Mucosa of rectum (tissue), 2 donors: ENCODE measurements at regions not wholly inside any gene's neighbourhood (a gene's known extent, or its start where the extent isn't known, plus 50 kb on each side); places are given as distances from the start of the nearest gene placed in this dataset.

Source experiments
- H3K27ac ChIP-seq, 2 donors: one replicate each; pipeline ENCODE4 v1.7.0; 2013; ENCODE audit warnings: inconsistent platforms in 2 of 2, low read depth in 2 of 2, low read length in 2 of 2
- H3K27me3 ChIP-seq, 2 donors: one replicate each; pipeline ENCODE4 v1.7.0; 2013; ENCODE audit warnings: low read length in 2 of 2; ENCODE audit not compliant: control insufficient read depth in 2 of 2, insufficient read depth in 2 of 2
- H3K36me3 ChIP-seq, 2 donors: one replicate each; pipeline ENCODE4 v1.7.0; 2013; ENCODE audit warnings: low read length in 2 of 2; ENCODE audit not compliant: control insufficient read depth in 2 of 2, insufficient read depth in 2 of 2
- H3K4me1 ChIP-seq, 2 donors: one replicate each; pipeline ENCODE4 v1.7.0; 2013; ENCODE audit warnings: low read length in 2 of 2, mild to moderate bottlenecking in 1 of 2; ENCODE audit not compliant: control insufficient read depth in 2 of 2, insufficient read depth in 2 of 2
- H3K4me3 ChIP-seq, 2 donors: one replicate each; pipeline ENCODE4 v1.7.0; 2013; ENCODE audit warnings: low read length in 2 of 2
- H3K9ac ChIP-seq, 2 donors: one replicate each; pipeline ENCODE4 v1.7.0; 2013; ENCODE audit warnings: low read length in 2 of 2, low read depth in 1 of 2, mild to moderate bottlenecking in 1 of 2
- H3K9me3 ChIP-seq, 2 donors: one replicate each; pipeline ENCODE4 v1.7.0; 2013; ENCODE audit warnings: low read length in 2 of 2; ENCODE audit not compliant: control insufficient read depth in 2 of 2
- donor health status: healthy.
- donor health status: Normal muscosa, but diverticular disease.

- H3K9me3 ChIP-seq = no peaks in the 10 kb centered on the region
- no peak overlapping the region for H3K4me3 ChIP-seq
- no peak overlapping the region for H3K9ac ChIP-seq
- H3K27me3 ChIP-seq = no peaks in the 10 kb centered on the region
- H3K4me1 ChIP-seq = no peaks in the 10 kb centered on the region
- H3K27ac ChIP-seq = no peak overlapping the region
- no peaks in the 10 kb centered on the region for H3K36me3 ChIP-seq
Measured at GRCh38 chr4:147117431-147117830, 171.8 kb upstream of the TTC29 start.

- H3K27ac ChIP-seq = no peak overlapping the region
- H3K9me3 ChIP-seq = no peaks in the 10 kb centered on the region
- H3K27me3 ChIP-seq = no peaks in the 10 kb centered on the region
- H3K4me1 ChIP-seq = no peaks in the 10 kb centered on the region
- no peak overlapping the region for H3K9ac ChIP-seq
- no peaks in the 10 kb centered on the region for H3K36me3 ChIP-seq
- H3K4me3 ChIP-seq = no peak overlapping the region
Measured at GRCh38 chr4:147118528-147118927, 172.9 kb upstream of the TTC29 start.

GRCh38 chr4:147122685-147123084, 177.0 kb upstream of the TTC29 start:
- Histone ChIP-seq H3K9ac (no peak overlapping the region), H3K4me1 (no peaks in the 10 kb centered on the region), H3K36me3 (no peaks in the 10 kb centered on the region), H3K27ac (no peak overlapping the region), H3K27me3 (no peaks in the 10 kb centered on the region), H3K9me3 (no peaks in the 10 kb centered on the region), H3K4me3 (no peak overlapping the region)

GRCh38 chr4:147123146-147123545, 177.5 kb upstream of the TTC29 start:
- Histone ChIP-seq H3K9ac (no peak overlapping the region), H3K27ac (no peak overlapping the region), H3K9me3 (no peaks in the 10 kb centered on the region), H3K36me3 (no peaks in the 10 kb centered on the region), H3K4me1 (no peaks in the 10 kb centered on the region), H3K4me3 (no peak overlapping the region), H3K27me3 (no peaks in the 10 kb centered on the region)

- Histone ChIP-seq H3K9ac (no peak overlapping the region), H3K27ac (no peak overlapping the region), H3K4me3 (no peak overlapping the region), H3K9me3 (no peaks in the 10 kb centered on the region), H3K27me3 (no peaks in the 10 kb centered on the region), H3K36me3 (no peaks in the 10 kb centered on the region), H3K4me1 (no peaks in the 10 kb centered on the region)
Measured at GRCh38 chr4:147128787-147129186, 183.1 kb upstream of the TTC29 start.

GRCh38 chr4:147129687-147130086, 184.0 kb upstream of the TTC29 start:
- no peak overlapping the region for H3K4me3 ChIP-seq
- no peaks in the 10 kb centered on the region for H3K4me1 ChIP-seq
- no peaks in the 10 kb centered on the region for H3K27me3 ChIP-seq
- H3K9me3 ChIP-seq = no peaks in the 10 kb centered on the region
- no peaks in the 10 kb centered on the region for H3K36me3 ChIP-seq
- no peak overlapping the region for H3K9ac ChIP-seq
- no peak overlapping the region for H3K27ac ChIP-seq

- no peaks in the 10 kb centered on the region for H3K27me3 ChIP-seq
- no peak overlapping the region for H3K4me3 ChIP-seq
- no peaks in the 10 kb centered on the region for H3K36me3 ChIP-seq
- no peak overlapping the region for H3K27ac ChIP-seq
- H3K4me1 ChIP-seq = no peaks in the 10 kb centered on the region
- no peaks in the 10 kb centered on the region for H3K9me3 ChIP-seq
- no peak overlapping the region for H3K9ac ChIP-seq
Measured at GRCh38 chr4:147134536-147135210, 189.0 kb upstream of the TTC29 start.

GRCh38 chr4:147136310-147136709, 190.6 kb upstream of the TTC29 start:
- Histone ChIP-seq H3K27ac (no peak overlapping the region), H3K9ac (no peak overlapping the region), H3K4me3 (no peak overlapping the region), H3K4me1 (no peaks in the 10 kb centered on the region), H3K36me3 (no peaks in the 10 kb centered on the region), H3K9me3 (no peaks in the 10 kb centered on the region), H3K27me3 (no peaks in the 10 kb centered on the region)

- Histone ChIP-seq H3K4me3 (no peak overlapping the region), H3K9me3 (no peaks in the 10 kb centered on the region), H3K27me3 (no peaks in the 10 kb centered on the region), H3K9ac (no peak overlapping the region), H3K4me1 (no peaks in the 10 kb centered on the region), H3K27ac (no peak overlapping the region), H3K36me3 (no peaks in the 10 kb centered on the region)
Measured at GRCh38 chr4:147136751-147137150, 191.1 kb upstream of the TTC29 start.

- H3K4me1 ChIP-seq = no peaks in the 10 kb centered on the region
- no peak overlapping the region for H3K27ac ChIP-seq
- no peak overlapping the region for H3K9ac ChIP-seq
Measured at GRCh38 chr4:147137280-147137679, 191.6 kb upstream of the TTC29 start.

GRCh38 chr4:147138171-147138570, 192.5 kb upstream of the TTC29 start:
- no peak overlapping the region for H3K4me3 ChIP-seq
- H3K4me1 ChIP-seq = no peaks in the 10 kb centered on the region
- no peaks in the 10 kb centered on the region for H3K27me3 ChIP-seq
- H3K9me3 ChIP-seq = no peaks in the 10 kb centered on the region
- no peaks in the 10 kb centered on the region for H3K36me3 ChIP-seq
- no peak overlapping the region for H3K27ac ChIP-seq
- no peak overlapping the region for H3K9ac ChIP-seq

More at GRCh38 chr4:147137280-147137679, 191.6 kb upstream of the TTC29 start:
- H3K36me3 ChIP-seq = no peaks in the 10 kb centered on the region
- H3K9me3 ChIP-seq = no peaks in the 10 kb centered on the region
- H3K27me3 ChIP-seq = no peaks in the 10 kb centered on the region
- H3K4me3 ChIP-seq = no peak overlapping the region
